WTC11 (cell line): ENCODE measurements at regions not wholly inside any gene's neighbourhood (a gene's known extent, or its start where the extent isn't known, plus 50 kb on each side); places are given as distances from the start of the nearest gene placed in this dataset.

ENCODE experiments used
- ATAC-seq: fragments of 200-7000 bp; cut with Tn5 transposase; 2 replicates; pipeline ENCODE4 v1.10.0; 2021; ENCODE audit warnings: mild to moderate bottlenecking, moderate library complexity
- CTCF ChIA-PET: fragments of 300-600 bp; sonication (Branson Sonifier 250); formaldehyde crosslinking; loops from one replicate; lab custom pipeline; 2021; ENCODE audit warnings: antibody characterized with exemption; lab: Charles Lee
- POLR2A ChIA-PET: fragments of 350-600 bp; sonication (Branson Sonifier 250); formaldehyde crosslinking; loops from one replicate; lab custom pipeline; 2021; ENCODE audit warnings: antibody characterized with exemption; lab: Charles Lee
- DNase-seq: peaks from one replicate; pipeline ENCODE4 v3.0.0; 2021; ENCODE audit warnings: low spot score
- H3K27ac Mint-ChIP-seq: 2 replicates; pipeline ENCODE4 v1.8.0; 2021; ENCODE audit warnings: mixed read lengths
- H3K27me3 Mint-ChIP-seq: 2 replicates; pipeline ENCODE4 v1.8.0; 2021; ENCODE audit warnings: low read depth, mild to moderate bottlenecking, moderate library complexity, mixed read lengths
- H3K36me3 Mint-ChIP-seq: 2 replicates; pipeline ENCODE4 v1.8.0; 2021; ENCODE audit warnings: mixed read lengths
- H3K4me1 Mint-ChIP-seq: 2 replicates; pipeline ENCODE4 v1.8.0; 2022; ENCODE audit warnings: mixed read lengths
- H3K4me3 Mint-ChIP-seq: 2 replicates; pipeline ENCODE4 v1.8.0; 2021; ENCODE audit warnings: mild to moderate bottlenecking, moderate library complexity, mixed read lengths
- H3K9me3 Mint-ChIP-seq: 2 replicates; pipeline ENCODE4 v1.8.0; 2021; ENCODE audit warnings: mixed read lengths
- ARID4B ChIP-seq: sonication (generic); formaldehyde crosslinking; IDR thresholded peaks from 2 replicates; pipeline ENCODE4 v1.8.0; 2023; ENCODE audit warnings: missing genetic modification reagents, mild to moderate bottlenecking, borderline replicate concordance
- ATF1 ChIP-seq: sonication (generic); formaldehyde crosslinking; IDR thresholded peaks from 2 replicates; pipeline ENCODE4 v1.8.1; 2023; ENCODE audit warnings: mild to moderate bottlenecking, moderate library complexity, missing genetic modification reagents
- E2F4 ChIP-seq: sonication (generic); formaldehyde crosslinking; IDR thresholded peaks from 2 replicates; pipeline ENCODE4 v1.8.1; 2022; ENCODE audit warnings: low read depth, mild to moderate bottlenecking, moderate library complexity, missing genetic modification reagents, borderline replicate concordance
- ETV6 ChIP-seq: sonication (generic); formaldehyde crosslinking; IDR thresholded peaks from 2 replicates; pipeline ENCODE4 v1.8.1; 2022; ENCODE audit warnings: mild to moderate bottlenecking, missing genetic modification reagents
- JUN ChIP-seq: sonication (generic); formaldehyde crosslinking; IDR thresholded peaks from 2 replicates; pipeline ENCODE4 v1.8.0; 2023; ENCODE audit warnings: mild to moderate bottlenecking, missing genetic modification reagents
- ZNF138 ChIP-seq: sonication (generic); formaldehyde crosslinking; conservative IDR thresholded peaks from 2 replicates; pipeline ENCODE4 v1.8.1; 2022; ENCODE audit warnings: mild to moderate bottlenecking, moderate library complexity, missing genetic modification reagents
- ZNF425 ChIP-seq: fragments of 250-450 bp; sonication (Bioruptor Pico); conservative IDR thresholded peaks from 2 replicates; pipeline ENCODE4 v1.9.0; 2021; ENCODE audit warnings: mild to moderate bottlenecking
- ZSCAN18 ChIP-seq: fragments of 250-450 bp; sonication (Bioruptor Pico); IDR thresholded peaks from 2 replicates; pipeline ENCODE4 v2.1.2; 2022; ENCODE audit warnings: mild to moderate bottlenecking, moderate library complexity
- TF ChIP-seq, protein P1 (sequence below): sonication (generic); formaldehyde crosslinking; IDR thresholded peaks from 2 replicates; pipeline ENCODE4 v1.8.0; 2022; ENCODE audit warnings: mild to moderate bottlenecking, missing genetic modification reagents
- TF ChIP-seq, protein P2 (sequence below): fragments of 250-450 bp; sonication (Bioruptor Pico); IDR thresholded peaks from 2 replicates; pipeline ENCODE4 v1.8.0; 2021; ENCODE audit warnings: mild to moderate bottlenecking
- TF ChIP-seq, protein P3 (sequence below): fragments of 200-600 bp; IDR thresholded peaks from 2 replicates; pipeline ENCODE4 v1.8.0; 2022; ENCODE audit warnings: antibody characterized with exemption
- TF ChIP-seq, protein P4 (sequence below): sonication (generic); formaldehyde crosslinking; IDR thresholded peaks from 2 replicates; pipeline ENCODE4 v1.8.1; 2022; ENCODE audit warnings: mild to moderate bottlenecking, moderate library complexity, missing genetic modification reagents

DNA sequence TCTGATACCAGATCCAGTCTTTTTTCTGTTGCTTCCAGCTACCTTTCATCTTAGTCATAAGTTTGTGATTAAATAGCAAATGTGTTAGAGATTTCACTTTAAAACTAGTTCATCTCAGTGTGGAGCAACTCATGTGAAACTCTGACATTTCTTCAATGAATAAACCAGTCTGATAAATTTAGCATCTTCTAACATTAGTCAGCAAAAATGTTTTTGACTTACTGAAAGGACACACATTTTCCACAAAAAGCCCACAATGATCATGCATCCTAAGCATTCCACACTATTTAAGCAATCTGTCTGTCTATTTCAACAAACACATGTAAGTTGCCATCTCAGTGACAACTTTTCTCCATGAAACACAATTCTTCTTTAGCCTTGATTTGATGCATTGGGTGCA lies 222.2 kb upstream of the SLC35B3 start:
- CTCF ChIA-PET, result no interaction called here
- Mint-ChIP-seq H3K4me1 (peaks cover 8% of the 10 kb centered on the region), H3K4me3 (no peak overlapping the region), H3K9me3 (no peaks in the 10 kb centered on the region), H3K27me3 (no peaks in the 10 kb centered on the region), H3K27ac (no peak overlapping the region), H3K36me3 (no peaks in the 10 kb centered on the region)
- TF ChIP-seq ZNF425 (CRISPR knock-in tag), result no peak
- DNase-seq (no peak), ATAC-seq (no peak)
- POLR2A ChIA-PET, result no interaction called here

- ATAC-seq, result no peak
- Mint-ChIP-seq H3K27me3 (no peaks in the 10 kb centered on the region), H3K27ac (no peak overlapping the region), H3K4me3 (no peak overlapping the region), H3K4me1 (peaks cover 8% of the 10 kb centered on the region), H3K36me3 (no peaks in the 10 kb centered on the region), H3K9me3 (peaks cover 8% of the 10 kb centered on the region; the same call in 1 of the 2 replicates)
- CTCF ChIA-PET, result no interaction called here
- TF ChIP-seq, protein P1, sequence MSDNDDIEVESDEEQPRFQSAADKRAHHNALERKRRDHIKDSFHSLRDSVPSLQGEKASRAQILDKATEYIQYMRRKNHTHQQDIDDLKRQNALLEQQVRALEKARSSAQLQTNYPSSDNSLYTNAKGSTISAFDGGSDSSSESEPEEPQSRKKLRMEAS (CRISPR knock-in tag), result no peak
- POLR2A ChIA-PET, result interaction anchor here (0.5 kb wide), 1 partner anchor 171 kb away, joined by 3 read pairs; no protein-coding TSS in a partner anchor
- DNase-seq, result no peak
Observed at GRCh38 chr6:8655670-8656454, 220.5 kb upstream of the SLC35B3 start.

- Mint-ChIP-seq H3K4me3 (no peak overlapping the region), H3K36me3 (no peaks in the 10 kb centered on the region), H3K9me3 (peaks cover 15% of the 10 kb centered on the region), H3K27ac (no peak overlapping the region), H3K27me3 (no peaks in the 10 kb centered on the region), H3K4me1 (no peaks in the 10 kb centered on the region)
- TF ChIP-seq, protein P2, sequence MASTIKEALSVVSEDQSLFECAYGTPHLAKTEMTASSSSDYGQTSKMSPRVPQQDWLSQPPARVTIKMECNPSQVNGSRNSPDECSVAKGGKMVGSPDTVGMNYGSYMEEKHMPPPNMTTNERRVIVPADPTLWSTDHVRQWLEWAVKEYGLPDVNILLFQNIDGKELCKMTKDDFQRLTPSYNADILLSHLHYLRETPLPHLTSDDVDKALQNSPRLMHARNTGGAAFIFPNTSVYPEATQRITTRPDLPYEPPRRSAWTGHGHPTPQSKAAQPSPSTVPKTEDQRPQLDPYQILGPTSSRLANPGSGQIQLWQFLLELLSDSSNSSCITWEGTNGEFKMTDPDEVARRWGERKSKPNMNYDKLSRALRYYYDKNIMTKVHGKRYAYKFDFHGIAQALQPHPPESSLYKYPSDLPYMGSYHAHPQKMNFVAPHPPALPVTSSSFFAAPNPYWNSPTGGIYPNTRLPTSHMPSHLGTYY (CRISPR knock-in tag), result no peak
- TF ChIP-seq ATF1, result no peak
- TF ChIP-seq E2F4 (CRISPR knock-in tag), result no peak
- no peak for TF ChIP-seq ARID4B (CRISPR knock-in tag)
- ChIA-PET CTCF (no interaction called here), POLR2A (no interaction called here)
- ATAC-seq (peak; percentile 74), DNase-seq (no peak)
Observed at GRCh38 chr6:8652710-8653109, 217.4 kb upstream of the SLC35B3 start.

DNA sequence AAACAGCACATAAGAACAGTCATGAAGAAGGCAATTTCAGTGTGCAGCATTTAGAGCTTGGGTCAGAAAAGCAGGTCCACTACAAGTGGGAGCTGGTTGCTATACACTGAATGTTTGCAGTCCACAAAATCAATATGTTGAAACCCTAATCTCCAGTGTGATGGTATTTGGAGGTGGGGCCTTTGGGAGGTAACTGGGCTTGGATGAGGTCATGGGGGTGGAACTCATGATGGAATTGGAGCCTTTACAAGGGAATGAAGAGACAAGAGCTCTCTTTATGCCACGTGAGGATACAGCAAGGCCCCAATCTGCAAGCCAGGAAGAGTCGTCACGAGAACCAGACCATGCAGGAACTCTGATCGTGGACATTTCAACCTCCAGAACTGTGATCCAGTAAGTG lies 216.7 kb upstream of the SLC35B3 start:
- no peaks in the 10 kb centered on the region for H3K27me3 Mint-ChIP-seq
- H3K4me1 Mint-ChIP-seq, result no peaks in the 10 kb centered on the region
- no peaks in the 10 kb centered on the region for H3K36me3 Mint-ChIP-seq
- no peak overlapping the region for H3K4me3 Mint-ChIP-seq
- no peak for ATAC-seq
- ChIA-PET POLR2A (no interaction called here), CTCF (no interaction called here)
- peaks cover 15% of the 10 kb centered on the region for H3K9me3 Mint-ChIP-seq
- no peak for DNase-seq
- no peak overlapping the region for H3K27ac Mint-ChIP-seq
- TF ChIP-seq ATF1 (no peak), ZSCAN18 (CRISPR knock-in tag) (no peak), ZNF138 (CRISPR knock-in tag) (no peak), ETV6 (CRISPR knock-in tag) (no peak), JUN (no peak)
- TF ChIP-seq, protein P3, sequence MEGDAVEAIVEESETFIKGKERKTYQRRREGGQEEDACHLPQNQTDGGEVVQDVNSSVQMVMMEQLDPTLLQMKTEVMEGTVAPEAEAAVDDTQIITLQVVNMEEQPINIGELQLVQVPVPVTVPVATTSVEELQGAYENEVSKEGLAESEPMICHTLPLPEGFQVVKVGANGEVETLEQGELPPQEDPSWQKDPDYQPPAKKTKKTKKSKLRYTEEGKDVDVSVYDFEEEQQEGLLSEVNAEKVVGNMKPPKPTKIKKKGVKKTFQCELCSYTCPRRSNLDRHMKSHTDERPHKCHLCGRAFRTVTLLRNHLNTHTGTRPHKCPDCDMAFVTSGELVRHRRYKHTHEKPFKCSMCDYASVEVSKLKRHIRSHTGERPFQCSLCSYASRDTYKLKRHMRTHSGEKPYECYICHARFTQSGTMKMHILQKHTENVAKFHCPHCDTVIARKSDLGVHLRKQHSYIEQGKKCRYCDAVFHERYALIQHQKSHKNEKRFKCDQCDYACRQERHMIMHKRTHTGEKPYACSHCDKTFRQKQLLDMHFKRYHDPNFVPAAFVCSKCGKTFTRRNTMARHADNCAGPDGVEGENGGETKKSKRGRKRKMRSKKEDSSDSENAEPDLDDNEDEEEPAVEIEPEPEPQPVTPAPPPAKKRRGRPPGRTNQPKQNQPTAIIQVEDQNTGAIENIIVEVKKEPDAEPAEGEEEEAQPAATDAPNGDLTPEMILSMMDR, result no peak
- TF ChIP-seq, protein P4, sequence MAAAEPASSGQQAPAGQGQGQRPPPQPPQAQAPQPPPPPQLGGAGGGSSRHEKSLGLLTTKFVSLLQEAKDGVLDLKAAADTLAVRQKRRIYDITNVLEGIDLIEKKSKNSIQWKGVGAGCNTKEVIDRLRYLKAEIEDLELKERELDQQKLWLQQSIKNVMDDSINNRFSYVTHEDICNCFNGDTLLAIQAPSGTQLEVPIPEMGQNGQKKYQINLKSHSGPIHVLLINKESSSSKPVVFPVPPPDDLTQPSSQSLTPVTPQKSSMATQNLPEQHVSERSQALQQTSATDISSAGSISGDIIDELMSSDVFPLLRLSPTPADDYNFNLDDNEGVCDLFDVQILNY (CRISPR knock-in tag), result no peak
